ENCODE measurements at regions not wholly inside any gene's neighbourhood (a gene's known extent, or its start where the extent isn't known, plus 50 kb on each side); places are given as distances from the start of the nearest gene placed in this dataset.

- TF ChIP-seq CTCF (IDR thresholded peaks at IDR 0.05): no peak
- no peak for TF ChIP-seq POLR2A (IDR thresholded peaks at IDR 0.05)
Observed at GRCh38 chr7:42545049-42545724, 308.2 kb upstream of the GLI3 start.
